RWPE2 (cell line): ENCODE measurements at regions not wholly inside any gene's neighbourhood (a gene's known extent, or its start where the extent isn't known, plus 50 kb on each side); places are given as distances from the start of the nearest gene placed in this dataset.

Source experiments
- ATAC-seq: fragments of 200-7000 bp; cut with Tn5 transposase; 3 replicates; pipeline ENCODE4 v1.9.1; 2021; ENCODE audit warnings: low read depth
- DNase-seq: peaks from one replicate; pipeline ENCODE4 v3.0.0-alpha.2; 2020; ENCODE audit warnings: low spot score
- H3K27ac ChIP-seq: fragments of 450-650 bp; 2 replicates; pipeline ENCODE4 v1.5.1; 2017; ENCODE audit warnings: mild to moderate bottlenecking; ENCODE audit not compliant: poor library complexity, severe bottlenecking
- H3K27me3 ChIP-seq: fragments of 250-450 bp; sonication (Bioruptor Pico); 2 replicates; pipeline ENCODE4 v1.5.1; 2021; ENCODE audit warnings: mild to moderate bottlenecking, moderate library complexity; ENCODE audit not compliant: insufficient read depth, poor library complexity, severe bottlenecking
- H3K36me3 ChIP-seq: fragments of 250-450 bp; sonication (Bioruptor Pico); 2 replicates; pipeline ENCODE4 v1.5.1; 2020; ENCODE audit warnings: low read depth, mild to moderate bottlenecking, moderate library complexity
- H3K4me1 ChIP-seq: fragments of 250-450 bp; sonication (Bioruptor Pico); 2 replicates; pipeline ENCODE4 v1.5.1; 2021; ENCODE audit warnings: mild to moderate bottlenecking, moderate library complexity; ENCODE audit not compliant: insufficient read depth, poor library complexity, severe bottlenecking
- H3K4me3 ChIP-seq: fragments of 250-450 bp; sonication (Bioruptor Pico); 2 replicates; pipeline ENCODE4 v1.5.1; 2021; ENCODE audit warnings: mild to moderate bottlenecking, moderate library complexity; ENCODE audit not compliant: severe bottlenecking
- H3K9me3 ChIP-seq: fragments of 250-450 bp; sonication (Bioruptor Pico); 2 replicates; pipeline ENCODE4 v1.5.1; 2021; ENCODE audit warnings: mild to moderate bottlenecking, moderate library complexity; ENCODE audit not compliant: severe bottlenecking
- CTCF ChIP-seq: fragments of 450-650 bp; IDR thresholded peaks from one replicate; pipeline ENCODE4 v1.5.1; 2017; ENCODE audit warnings: mild to moderate bottlenecking, moderate library complexity; ENCODE audit not compliant: poor library complexity, severe bottlenecking

GRCh38 chr2:36302911-36303310 is 52.7 kb upstream of the CRIM1 start:
- DNase-seq (no peak), ATAC-seq (no peak)
- H3K9me3 ChIP-seq, result no peaks in the 10 kb centered on the region
- no peak overlapping the region for H3K4me3 ChIP-seq
- no peak overlapping the region for H3K27ac ChIP-seq
- H3K27me3 ChIP-seq, result no peaks in the 10 kb centered on the region
- H3K4me1 ChIP-seq, result no peaks in the 10 kb centered on the region
- no peaks in the 10 kb centered on the region for H3K36me3 ChIP-seq
- TF ChIP-seq CTCF, result no peak

- no peak for TF ChIP-seq CTCF
- Histone ChIP-seq H3K4me1 (no peaks in the 10 kb centered on the region), H3K27ac (no peak overlapping the region), H3K9me3 (no peaks in the 10 kb centered on the region), H3K4me3 (no peak overlapping the region), H3K27me3 (no peaks in the 10 kb centered on the region), H3K36me3 (no peaks in the 10 kb centered on the region)
- no peak for ATAC-seq
- no peak for DNase-seq
These were observed 53.7 kb upstream of the CRIM1 start for GRCh38 chr2:36301843-36302242.

- H3K9me3 ChIP-seq, result no peaks in the 10 kb centered on the region
- H3K4me3 ChIP-seq, result no peak overlapping the region
- no peak for ATAC-seq
- no peaks in the 10 kb centered on the region for H3K36me3 ChIP-seq
- no peak for TF ChIP-seq CTCF
- DNase-seq, result no peak
- no peak overlapping the region for H3K27ac ChIP-seq
- no peaks in the 10 kb centered on the region for H3K4me1 ChIP-seq
- no peaks in the 10 kb centered on the region for H3K27me3 ChIP-seq
These were observed 54.9 kb upstream of the CRIM1 start for GRCh38 chr2:36300697-36301096.

- Histone ChIP-seq H3K4me1 (no peaks in the 10 kb centered on the region), H3K9me3 (no peaks in the 10 kb centered on the region), H3K27ac (no peak overlapping the region), H3K4me3 (no peak overlapping the region), H3K27me3 (no peaks in the 10 kb centered on the region), H3K36me3 (no peaks in the 10 kb centered on the region)
- ATAC-seq (no peak), DNase-seq (no peak)
- no peak for TF ChIP-seq CTCF
These were observed 58.8 kb upstream of the CRIM1 start for GRCh38 chr2:36296798-36297197.

GRCh38 chr2:36294316-36294721 is 61.3 kb upstream of the CRIM1 start:
- Histone ChIP-seq H3K9me3 (no peaks in the 10 kb centered on the region), H3K27me3 (no peaks in the 10 kb centered on the region), H3K27ac (no peak overlapping the region), H3K36me3 (no peaks in the 10 kb centered on the region), H3K4me3 (no peak overlapping the region), H3K4me1 (no peaks in the 10 kb centered on the region)
- TF ChIP-seq CTCF, result no peak
- ATAC-seq, result no peak
- DNase-seq, result no peak
